ENCODE measurements at regions not wholly inside any gene's neighbourhood (a gene's known extent, or its start where the extent isn't known, plus 50 kb on each side); places are given as distances from the start of the nearest gene placed in this dataset.
"Not testable (repeated sequence)": the region's sequence is repeated elsewhere in the genome, so short reads cannot be mapped to it uniquely, and the experiment has no call there.

DNA sequence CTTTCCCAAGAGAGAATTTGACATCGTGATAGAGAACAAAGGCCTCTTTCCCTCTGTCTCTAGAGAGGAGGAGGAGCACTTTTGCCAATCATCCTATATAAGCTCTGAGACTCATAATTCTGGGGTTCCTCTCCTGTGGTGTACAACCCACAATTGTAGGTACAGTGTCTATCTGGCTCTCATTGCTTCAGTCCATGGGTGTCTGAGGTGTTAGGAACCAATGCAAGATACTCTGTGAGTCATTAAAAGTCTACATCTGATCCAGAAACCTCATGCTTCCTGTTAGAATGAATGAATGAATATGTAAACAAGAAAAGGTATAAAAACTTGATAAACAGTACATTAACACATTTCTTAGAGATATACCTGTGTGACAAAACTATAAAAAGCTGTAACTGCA, 356.7 kb downstream of the QKI start:
- no peak for DNase-seq (ENCODE audit: low read depth in 3 of 3)

DNA sequence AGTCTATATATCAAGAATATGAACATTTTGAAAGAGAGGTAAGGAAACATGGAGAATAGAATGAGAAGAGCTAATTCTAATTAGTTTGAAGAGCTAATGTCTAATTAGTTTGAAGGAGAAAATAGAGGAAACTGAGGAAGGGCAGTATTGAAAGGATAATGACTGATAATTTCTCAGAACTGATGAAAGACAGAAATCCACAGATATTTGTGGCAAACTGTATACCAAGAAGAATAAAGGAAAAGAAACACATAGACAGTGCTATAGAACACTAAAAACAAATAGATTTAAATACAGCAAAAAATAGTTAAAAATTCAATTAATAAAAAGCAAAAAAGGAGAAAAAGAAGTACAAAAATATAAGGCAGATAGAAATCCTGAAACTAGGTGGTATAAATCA, 354.4 kb downstream of the QKI start:
- no peak for DNase-seq (ENCODE audit: low read depth in 3 of 3)

DNA sequence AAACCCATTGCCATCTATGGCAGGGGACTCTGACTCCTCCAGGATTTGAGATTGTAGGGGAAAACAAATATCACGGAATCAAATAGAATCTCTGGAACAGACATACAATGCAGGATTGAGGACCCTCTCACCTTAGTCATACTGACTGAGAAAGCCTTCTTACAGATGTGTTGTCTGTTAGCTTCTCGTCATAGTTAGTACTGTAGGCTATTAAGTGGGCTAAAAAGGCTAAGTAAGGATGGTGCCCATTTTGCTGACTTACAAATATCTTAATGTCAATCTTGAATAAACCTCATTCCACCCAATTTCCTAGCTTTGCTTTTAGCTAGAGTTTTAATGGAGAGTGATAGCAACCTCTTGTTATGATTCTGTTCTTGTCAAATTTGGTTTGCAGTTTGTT, 352.4 kb downstream of the QKI start:
- no peak for DNase-seq (ENCODE audit: low read depth in 3 of 3)

DNA sequence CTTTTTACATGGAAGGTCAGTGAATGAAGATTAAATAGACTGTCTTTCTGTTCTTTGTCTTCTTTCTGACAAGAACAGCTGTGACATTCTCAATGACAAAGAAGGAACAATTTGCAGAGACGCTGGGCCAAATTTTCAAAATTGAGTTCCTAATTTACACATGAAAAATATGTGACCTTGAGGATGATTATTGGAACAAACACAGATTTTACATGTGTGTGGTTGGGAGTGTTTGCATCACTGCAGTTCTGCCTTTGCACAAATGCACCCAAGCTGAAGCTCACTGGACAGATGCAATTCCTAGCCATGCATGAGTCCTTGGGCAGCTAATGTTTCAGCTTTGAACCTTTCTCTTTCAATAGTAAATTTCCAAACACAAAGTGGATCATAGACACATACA, 350.8 kb downstream of the QKI start:
- DNase-seq (ENCODE audit: low read depth in 3 of 3), result no peak

DNA sequence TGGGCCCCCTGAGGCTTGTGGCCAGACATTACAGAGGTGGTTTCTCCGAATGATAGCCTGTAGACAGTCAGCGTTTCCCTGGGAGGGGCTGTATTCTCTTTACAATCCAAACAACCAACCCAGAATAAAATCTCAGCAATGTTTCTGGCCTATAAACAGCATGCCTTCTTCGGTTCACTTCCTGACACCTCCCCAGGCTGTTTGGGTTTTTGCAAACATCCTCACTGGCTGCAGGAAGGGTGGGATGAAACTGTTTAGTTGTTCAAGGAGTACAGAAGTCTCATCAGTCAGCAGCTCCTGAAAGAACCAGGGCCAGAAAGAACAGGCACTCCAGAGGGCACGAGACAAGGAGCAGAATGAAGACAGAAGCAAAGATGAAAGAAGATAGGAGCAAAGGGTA, 350.0 kb downstream of the QKI start:
- DNase-seq (ENCODE audit: low read depth in 3 of 3), result no peak

DNA sequence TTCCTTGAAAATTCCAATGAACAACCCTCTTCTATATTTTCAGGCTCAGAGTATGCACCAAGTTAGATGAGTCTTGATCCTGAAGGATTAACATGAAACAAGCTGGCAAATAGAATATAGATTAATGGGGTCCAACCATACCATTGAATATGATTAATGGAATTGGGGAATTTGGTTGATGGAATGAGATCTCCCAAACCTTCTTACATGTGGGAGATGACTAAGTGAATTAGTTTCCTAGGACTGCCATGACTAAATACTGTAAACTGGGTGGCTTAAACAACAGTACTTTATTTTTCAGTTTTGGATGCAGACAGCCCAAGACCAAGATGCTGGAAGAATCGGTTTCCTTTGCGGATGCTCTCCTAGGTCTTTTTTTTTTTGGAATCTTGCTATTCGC, 347.0 kb downstream of the QKI start:
- DNase-seq (ENCODE audit: low read depth in 3 of 3), result no peak

DNA sequence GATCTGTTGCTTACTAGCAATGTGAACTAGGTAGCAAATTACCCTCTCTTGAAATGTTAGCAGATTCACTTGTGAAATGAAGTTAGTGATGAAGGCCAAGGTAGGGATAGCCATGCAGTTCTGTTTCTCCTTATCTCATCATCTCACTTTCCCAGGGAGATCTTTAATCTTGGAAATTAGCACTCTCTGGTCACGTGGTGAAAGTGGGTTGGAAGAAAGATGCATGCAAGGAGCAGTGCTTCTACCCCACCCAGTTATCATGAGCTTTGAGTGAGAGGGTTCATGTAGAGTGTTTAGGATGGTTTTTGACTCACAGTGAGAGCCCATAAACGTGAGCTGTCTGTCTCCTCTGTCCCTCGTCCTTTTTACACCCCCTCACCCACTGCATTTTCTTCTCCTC, 346.3 kb downstream of the QKI start:
- DNase-seq (ENCODE audit: low read depth in 3 of 3), result no peak

DNA sequence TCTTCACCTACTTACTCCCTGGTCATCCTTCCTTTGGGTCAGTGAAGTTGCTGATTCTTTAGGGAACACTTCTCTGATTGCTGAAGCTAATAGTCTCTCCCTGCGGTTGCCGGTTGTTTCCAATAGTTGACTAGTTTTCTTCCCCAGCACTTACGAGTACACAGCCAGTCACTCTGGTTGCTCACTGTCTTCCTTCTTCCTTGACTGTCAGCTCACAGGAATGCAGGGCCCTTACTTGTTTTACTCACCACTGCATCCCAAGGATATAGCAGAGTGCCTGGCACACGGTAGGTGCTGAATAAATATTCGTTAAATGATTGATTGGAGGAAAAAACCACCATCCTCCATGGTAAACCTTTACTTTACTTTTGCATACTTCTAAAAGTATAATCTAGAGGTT, 345.0 kb downstream of the QKI start:
- DNase-seq (ENCODE audit: low read depth in 3 of 3), result no peak

DNA sequence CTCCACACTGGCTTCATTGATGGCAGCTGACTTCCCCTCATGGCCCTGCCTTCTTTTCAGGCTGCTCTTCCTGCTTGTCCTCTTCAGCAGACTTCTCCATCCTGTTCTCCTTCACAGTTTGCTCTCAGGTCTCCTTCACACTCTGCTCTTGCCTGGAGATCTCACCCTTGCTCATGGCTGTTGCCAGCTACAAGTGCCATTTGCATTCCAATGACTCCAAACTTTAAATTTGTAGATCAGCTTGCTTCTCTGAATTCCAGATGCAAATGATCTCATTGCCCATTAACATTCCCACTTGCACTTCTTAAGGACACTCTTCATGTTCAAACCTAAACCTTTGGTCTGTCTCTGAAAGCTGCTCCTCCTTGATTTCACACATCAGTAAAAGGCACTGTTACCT, 343.0 kb downstream of the QKI start:
- DNase-seq (ENCODE audit: low read depth in 3 of 3), result no peak

DNA sequence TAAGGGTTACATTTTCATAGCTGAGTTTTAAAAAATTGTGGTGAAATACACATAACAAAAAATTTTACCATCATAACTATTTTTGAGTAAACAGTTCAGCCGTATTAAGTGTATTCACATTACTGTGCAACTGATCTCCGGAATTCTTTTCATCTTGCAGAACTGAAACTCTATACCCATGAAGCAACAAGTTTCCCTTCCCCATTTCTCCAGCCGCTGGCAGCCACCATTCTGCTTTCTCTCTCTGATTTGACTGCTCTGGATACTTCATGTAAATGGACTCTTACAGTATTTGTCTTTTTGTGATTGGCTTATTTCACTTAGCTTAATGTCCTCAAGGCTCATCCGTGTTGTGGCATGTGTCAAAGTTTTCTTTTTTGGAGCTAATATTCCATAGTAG, 341.6 kb downstream of the QKI start:
- DNase-seq (ENCODE audit: low read depth in 3 of 3), result no peak

DNA sequence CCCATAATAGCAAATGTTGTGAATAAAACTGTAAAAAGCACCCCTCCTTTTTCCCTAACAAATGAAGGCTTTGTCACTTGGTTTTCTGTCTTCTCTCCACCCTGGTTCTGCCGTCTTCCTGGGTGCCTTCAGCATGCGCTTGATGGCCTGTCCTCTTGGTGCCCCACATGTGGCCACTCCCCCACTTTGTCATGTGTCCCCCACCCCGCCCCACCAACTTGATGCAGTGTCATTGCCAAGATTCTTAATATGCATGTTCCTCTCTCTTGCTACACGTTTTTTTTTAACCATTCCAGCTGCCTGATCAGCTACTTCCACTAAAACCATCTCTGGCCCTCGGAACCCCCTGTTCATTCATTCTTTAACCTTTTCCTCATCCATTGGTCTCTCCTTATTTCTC, 340.3 kb downstream of the QKI start:
- no peak for DNase-seq (ENCODE audit: low read depth in 3 of 3)

DNA sequence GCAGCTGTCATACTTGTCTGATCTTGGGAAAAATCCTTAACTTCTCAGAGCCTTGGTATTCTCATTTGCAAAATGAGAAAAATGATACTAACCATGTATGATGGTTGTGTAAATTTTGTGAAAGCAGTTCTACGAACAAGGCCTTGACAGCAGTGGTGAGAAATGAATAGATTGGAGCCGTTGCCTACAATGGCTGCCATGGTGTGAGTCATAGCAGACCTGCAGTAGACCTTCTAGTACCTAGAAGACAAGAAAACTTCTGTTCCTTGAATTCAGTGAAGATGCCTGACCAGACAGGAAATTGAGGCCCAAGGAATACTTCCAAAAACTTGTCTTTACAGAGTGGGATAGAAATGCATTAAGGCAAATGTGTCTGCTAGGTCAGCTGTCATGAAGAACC, 338.9 kb downstream of the QKI start:
- DNase-seq (ENCODE audit: low read depth in 3 of 3), result no peak

DNA sequence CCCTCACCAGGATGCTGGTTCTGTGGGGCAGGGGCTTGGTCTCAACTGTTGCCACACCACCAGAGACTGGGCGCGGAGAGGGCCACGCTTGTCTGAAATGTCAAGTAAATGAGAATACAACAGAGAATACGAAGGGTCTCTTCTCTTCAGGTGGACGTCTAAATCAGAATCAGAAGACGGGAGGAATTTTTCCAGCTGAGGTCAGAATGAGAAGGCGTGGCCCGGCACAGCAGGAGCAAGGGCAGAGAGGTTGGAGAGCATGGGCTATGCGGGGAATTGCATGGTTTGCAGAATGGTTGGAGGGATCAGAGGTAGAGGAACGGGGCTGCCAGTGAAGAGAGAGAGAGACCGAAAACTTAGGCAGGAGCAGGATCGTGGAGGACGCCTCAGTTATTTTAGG, 337.9 kb downstream of the QKI start:
- DNase-seq (ENCODE audit: low read depth in 3 of 3), result no peak

DNA sequence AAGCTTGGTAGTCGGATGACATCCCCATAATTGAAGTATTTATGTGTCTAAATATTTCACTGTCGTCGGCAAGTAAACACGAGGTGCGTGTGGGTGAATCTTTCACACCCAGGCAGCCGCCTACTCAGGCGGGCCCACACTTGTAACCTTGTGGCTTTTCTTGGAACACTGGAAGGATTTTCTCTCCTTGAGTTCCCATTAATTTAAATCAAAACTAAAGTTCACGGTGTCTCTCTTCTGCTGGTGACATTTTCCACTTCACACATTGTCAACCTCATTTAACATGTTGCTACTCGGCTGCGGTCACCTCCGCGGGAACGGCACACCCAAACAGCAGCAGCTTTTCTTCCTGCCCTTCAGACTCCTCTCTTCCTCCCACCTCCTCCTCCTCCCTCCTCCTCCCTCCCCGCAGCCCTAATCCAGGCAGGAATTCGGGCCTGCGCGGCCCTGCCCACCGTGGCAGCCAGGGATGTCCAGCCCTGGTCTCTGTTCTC, 336.6 kb downstream of the QKI start:
- no peak for DNase-seq (ENCODE audit: low read depth in 3 of 3)

DNA sequence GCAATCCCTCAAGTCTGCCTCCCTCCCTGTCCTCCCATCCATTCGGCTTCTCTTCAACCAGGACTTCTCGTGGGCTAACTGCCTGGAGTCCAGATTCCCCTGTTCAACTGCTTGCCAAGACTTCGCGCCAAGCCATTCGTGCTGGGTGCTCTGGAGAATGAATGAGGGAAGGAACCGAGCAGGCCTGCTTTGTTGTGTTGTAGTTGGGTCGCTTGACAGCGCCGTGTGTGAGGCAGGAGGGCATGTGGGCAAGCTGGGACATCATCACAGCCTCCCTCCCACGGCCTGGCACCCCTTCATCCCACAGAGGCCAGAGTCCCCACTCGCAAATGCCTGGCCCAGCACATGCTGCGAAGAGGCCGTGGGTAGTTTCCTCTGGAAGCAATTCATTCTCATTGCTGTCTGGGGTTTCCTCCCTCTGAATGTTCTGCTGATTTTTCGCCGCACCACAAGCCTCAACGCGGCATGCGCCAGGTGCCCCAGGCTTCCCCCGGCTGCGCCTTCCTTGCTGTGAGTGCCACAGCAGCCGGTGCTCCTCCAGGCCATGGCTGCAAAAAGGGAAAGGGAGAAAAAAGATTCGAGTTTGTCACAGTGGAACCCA, 336.0 kb downstream of the QKI start:
- DNase-seq (ENCODE audit: low read depth in 3 of 3), result no peak

DNA sequence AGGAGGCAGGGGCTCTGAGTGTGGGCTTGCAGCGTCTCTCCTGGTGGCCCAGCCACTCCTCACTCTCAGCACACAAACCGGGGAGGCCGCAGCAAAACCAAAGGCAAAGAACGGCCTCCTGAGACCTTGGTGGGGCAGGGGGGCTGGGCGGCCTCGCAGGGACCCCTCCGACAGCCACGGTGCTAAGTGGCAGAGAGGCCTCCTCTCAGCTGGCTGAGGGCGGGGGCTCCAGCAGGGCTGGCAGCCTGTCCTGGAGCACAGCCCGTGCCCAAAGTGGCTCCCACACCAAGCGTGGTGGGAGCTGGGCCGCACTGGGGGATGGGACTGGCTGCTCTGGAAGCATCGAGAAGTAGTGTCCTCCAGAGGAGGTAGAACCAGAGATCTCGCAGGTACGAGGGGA, 334.4 kb downstream of the QKI start:
- no peak for DNase-seq (ENCODE audit: low read depth in 3 of 3)

DNA sequence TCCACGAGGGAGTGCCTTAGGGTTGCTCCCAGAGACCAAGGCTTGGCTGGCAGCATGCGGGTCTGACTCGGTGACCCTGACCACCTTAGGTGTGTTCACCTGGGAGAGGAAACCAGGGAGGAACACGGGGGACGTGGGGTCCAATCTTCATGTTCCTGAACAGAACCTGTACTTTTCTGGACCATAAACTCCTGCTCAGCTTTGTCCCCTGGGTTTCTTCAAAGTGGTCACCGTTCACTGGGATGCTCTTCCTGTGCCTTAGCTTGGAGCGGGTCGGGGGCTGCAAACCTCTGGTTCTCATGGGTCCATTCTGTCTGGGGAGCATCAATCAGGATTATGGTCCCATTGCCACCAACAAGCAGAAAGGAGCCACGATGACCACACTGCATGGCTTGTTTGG, 333.5 kb downstream of the QKI start:
- no peak for DNase-seq (ENCODE audit: low read depth in 3 of 3)

DNA sequence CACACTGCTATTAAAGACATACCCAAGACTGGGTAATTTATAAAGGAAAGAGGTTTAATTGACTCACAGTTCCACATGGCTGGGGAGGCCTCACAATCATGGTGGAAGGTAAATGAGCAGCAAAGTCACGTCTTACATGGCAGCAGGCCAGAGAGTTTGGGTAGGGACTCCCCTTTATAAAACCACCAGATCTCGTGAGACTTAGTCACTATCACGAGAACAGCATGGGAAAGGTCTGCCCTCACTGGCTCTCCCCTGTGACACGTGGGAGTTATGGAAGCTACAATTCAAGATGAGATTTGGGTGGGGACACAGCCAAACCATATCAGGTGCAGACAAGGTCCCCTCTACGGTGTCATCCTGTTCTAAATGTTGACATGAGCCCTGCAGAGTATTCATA, 332.5 kb downstream of the QKI start:
- DNase-seq (ENCODE audit: low read depth in 3 of 3), result not testable (repeated sequence)

DNA sequence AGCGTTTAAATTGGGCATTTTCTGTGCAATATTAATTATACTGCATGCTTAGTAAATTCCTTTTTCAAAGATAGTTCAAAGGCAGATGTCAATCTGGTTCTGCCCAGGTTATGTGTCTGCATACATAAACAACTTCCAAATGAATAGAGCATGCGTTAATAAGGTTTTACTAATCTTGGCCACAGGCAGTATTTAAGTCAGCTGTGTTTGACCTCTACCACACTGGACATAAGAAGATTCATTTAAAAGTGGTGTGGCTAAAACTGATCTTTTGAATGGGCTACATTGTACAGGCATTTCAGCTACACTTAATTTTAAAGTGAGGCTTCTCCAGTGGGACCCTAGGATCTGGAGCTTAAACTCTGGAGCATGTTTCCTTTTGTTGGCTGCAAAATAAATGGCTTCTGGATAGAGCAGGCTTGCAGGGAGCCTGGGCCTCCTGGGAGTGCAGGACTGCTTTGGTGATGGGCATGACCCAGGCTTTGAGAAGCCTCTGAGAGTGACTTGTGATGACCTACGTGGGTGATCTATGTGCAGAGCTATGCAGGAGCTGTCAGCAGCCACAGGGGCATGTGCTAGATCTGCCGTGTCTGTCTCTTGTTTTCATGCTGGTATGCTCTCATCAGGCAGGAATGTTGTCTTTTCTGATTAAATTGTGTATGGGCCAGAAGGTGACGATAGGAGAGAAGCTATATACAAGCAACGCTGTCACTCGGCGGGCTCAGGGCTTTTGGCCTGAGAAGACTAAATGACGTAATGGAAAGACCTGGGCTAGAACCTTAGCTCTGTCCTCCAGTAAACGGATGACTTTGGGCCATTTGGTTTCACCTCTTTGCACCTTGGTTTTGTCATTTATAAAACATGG, 331.2 kb downstream of the QKI start:
- no peak for DNase-seq (ENCODE audit: low read depth in 3 of 3)

DNA sequence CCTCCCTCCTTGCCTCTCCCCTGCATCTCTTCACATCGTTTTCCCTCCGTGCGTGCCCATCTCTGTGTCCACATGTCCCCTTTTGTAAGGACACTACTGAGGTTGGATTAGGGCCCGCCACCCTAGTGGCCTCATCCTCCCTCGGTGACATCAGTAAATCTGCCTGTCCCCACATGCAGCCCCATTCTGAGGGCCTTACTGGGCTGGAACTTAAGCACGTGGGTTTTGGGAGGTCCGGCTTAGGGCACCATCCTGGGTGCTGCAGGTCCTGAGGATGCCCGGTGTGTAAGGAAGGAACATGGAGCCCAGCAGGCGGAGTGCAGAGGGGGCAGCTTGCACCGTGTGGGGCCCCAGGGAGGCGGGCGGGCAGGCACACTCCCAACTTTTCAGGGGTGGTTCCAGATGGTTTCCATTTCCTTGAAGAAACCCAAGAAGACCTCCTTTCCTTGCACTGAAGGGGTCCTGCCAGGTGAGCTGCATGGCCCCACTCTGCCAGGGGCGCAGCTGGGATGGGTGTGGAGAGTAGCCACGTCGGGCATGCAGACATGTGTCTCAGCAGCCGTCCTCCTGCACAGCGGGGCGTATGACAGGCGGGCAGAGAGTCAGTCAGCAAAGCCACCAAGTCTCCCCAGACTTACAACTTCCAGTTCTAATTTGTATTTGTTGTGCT, 329.9 kb downstream of the QKI start:
- no peak for DNase-seq (ENCODE audit: low read depth in 3 of 3)

DNA sequence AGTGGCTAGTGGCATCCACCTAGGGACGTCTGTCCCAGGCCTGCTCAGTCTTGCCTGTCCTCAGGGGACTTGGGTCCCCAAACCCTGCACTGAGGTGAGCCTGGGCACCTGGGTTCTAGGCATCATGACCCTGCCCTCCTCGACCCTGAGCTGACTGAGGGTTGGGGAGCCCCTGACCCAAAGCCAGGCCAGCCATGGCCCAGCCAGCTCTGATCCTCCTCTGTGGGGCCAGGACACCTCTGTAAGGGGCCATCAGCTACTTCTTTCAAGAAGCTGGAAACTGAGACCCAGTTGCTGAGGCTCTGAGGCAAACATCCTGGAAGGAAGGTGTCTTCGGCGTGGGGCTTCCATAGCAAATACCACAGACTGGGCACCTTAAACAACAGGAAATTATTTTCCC, 329.3 kb downstream of the QKI start:
- DNase-seq (ENCODE audit: low read depth in 3 of 3), result no peak

DNA sequence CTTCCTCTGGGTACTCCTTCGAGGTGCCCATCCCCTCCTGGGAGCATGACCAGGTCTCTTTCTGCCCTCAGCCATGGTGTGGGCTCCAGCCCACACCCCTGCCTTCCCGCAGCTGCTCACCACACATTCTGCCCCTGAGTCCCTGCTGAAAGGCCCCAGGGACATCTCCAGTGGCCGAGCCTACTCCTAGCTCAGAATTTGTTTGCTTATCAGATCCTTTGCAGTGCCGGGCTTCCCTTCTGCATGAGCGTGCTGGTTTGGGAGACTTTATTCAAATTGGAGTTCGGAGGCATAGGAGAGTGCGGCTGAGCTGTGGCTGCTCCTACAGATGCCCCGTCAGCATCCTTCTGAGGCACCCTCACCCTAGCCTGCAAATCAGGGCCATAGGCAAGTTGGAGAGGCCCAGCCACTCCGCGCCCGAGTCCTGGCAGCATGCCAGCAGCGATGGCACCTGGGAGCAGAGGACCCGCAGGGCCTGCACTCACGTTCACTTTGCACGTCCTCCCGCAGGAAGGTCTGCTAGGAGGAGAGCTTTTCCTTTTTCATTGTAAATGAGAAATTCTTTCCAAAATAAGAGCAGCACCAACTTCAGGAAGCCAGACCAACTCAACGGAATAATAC, 327.3 kb downstream of the QKI start:
- DNase-seq (ENCODE audit: low read depth in 3 of 3), result no peak

DNA sequence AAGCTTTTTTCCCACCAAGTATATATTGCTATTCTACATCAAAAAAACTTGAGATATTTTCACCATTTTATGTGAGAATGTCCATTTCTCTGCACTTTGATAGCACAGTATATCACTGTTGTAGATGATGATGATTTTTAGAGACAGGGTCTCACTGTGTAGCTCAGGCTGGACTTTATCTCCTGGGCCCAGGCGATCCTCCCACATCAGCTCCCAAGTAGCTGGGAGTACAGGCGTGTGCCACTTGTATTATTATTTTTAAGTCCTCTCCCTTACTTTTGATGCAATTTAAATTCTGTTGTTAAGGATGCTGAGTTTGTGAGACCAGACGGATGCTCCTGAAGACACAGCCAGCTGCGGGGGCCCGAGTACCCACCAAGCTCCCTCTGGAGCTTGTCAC, 326.8 kb downstream of the QKI start:
- no peak for DNase-seq (ENCODE audit: low read depth in 3 of 3)
